Stimulated activated CD4-positive, alpha-beta T cell treated with anti-CD3 and anti-CD28 coated beads, TNF-alpha, amount 100 ng/mL, for 48 hours (primary cell): ENCODE measurements at regions not wholly inside any gene's neighbourhood (a gene's known extent, or its start where the extent isn't known, plus 50 kb on each side); places are given as distances from the start of the nearest gene placed in this dataset.

Source experiments
- DNase-seq, 3 donors: peaks; one replicate each; pipeline ENCODE4 v3.0.0-alpha.2; 2020; ENCODE audit warnings: low read depth in 3 of 3

DNA sequence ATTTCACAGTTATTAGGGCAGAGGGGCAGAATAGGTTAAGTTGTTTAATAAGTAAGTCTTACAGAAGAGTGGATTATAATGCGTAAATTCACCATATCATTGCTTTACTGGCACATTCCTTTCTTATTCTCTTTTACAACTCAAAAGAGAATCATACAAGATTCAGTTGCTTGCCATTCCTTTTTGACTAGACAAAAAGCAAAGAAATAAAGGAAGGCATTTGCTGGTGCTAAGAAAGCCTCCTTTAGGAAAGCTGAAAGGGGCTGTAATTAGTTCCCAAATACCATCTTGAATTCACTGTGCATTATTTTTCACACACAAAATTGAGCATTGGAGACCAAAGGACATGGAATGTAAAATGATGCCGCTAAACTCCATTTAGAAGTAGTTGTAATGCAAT is 499.3 kb downstream of the NXPH1 start:
- DNase-seq, result no peak

DNA sequence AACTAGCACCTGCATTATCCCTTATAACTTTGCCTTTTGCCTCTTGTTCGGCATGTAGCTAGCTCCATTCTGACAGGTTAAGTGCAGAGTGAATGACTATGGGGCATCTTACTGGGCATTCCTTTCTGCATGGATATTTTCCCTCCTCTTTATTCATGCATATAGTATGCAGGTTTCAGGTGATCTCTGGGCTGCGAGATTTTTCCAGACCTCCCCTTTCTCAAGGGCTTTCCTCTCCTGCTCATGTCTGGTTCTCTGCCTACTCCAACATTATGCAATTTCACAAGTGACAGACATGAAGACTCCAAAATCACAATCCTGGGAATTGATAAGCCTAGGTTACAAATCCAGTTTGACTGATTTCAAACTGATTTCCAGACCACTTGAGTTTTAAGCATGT is 503.8 kb downstream of the NXPH1 start:
- no peak for DNase-seq

DNA sequence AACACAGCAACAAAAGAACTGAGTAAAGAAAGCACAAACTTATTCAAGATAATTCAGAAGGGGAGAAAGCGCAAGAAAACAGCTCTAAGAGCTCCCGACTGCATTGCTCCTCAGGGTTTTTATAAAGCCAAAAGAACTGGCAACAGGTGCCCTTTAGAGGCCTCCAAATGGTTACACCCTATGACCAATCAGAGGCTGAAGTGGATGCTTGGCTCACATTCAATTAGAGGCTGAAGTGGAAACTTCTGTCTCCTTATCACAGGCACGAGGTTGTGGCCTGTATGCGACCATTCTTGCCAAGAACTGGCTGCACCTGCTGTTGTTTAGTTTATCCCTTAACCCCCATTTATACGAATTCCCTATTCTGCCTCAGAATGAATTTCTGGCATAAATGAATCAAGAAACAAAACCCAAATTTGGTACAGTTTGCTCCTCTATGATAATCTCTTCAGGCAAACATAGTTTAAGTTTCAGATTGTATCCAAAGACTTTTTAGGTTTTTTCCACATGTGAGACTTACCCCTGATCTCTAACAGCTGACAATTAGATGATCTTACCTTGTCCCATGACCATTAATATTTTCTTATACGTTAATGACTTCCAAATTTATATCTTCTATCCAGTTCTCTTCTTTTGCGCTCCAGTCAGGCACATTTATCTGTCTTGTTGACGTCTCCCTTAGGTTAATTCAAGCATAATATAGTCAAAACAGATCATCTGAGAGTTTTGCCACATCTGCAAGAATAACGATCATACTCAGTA is 504.8 kb downstream of the NXPH1 start:
- DNase-seq, result no peak

DNA sequence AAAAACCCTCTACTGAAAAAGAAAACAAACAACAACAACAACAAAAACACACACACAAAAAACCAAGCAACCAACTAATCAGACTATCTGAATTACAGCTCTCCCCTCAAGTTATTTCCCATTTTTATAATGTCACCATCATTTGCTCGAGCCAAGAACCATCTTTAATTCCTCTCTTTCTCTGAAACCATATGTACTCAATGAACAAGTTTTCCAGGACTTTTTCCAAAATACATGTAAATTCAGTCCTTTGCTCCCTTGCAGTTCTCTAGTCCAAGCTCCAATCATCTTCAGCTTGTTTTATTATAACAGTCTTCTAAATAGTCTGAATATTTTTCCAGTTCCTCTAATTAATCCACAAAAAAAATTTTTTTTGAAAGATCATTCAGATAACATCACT is 506.0 kb downstream of the NXPH1 start:
- no peak for DNase-seq

DNA sequence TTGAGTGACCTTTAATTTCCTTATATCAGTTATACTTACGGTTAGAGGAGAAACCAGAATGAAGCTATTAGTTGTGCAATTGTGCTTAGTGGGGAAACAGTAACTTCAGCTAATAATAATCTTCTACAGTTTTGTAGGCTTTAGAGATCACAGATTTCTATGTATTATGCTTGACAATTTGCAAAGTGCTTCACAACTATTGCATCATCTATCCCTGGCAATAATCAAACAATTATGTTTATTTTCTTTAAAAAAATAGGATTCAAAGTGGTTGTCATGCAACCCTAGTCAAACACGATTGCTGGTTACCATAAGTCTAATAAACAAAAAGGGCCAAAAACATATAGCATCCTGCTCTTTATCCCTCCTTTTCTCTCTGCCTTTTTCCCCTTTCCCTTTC is 530.3 kb downstream of the NXPH1 start:
- no peak for DNase-seq

DNA sequence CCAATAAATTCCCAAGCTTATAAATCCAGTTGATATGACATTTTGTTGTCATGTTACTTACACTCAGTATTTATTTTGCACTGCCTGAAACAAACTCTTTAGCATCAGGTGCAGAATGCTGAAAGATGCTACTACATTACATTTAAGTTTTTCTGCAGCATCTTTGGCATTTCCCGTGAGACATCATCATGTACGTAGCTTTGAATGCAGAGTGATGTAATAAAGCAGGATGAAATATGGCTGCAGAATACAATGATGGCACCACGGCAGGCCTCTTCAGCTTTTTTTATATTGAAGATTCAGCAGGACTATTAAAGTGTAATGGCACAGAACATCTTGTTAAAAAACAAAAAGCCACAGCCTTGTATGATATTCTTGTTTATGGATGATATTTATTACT is 531.8 kb downstream of the NXPH1 start:
- no peak for DNase-seq

DNA sequence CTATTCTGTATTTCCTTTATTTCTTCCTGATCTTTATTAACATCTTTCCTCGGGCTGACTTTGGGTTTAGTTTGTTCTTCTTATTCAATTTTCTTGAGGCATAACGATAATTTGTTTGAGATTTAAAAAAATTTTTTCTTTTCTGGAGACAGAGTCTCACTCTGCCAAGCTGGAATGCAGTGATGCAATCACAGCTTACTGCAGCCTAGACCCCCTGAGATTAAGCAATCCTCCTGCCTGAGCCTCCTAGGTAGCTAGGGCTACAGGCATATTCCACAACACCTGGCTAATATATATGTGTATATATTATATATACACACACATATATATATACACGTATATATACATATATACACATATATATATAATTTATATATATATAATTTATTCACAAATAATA is 540.2 kb downstream of the NXPH1 start:
- DNase-seq, result no peak

DNA sequence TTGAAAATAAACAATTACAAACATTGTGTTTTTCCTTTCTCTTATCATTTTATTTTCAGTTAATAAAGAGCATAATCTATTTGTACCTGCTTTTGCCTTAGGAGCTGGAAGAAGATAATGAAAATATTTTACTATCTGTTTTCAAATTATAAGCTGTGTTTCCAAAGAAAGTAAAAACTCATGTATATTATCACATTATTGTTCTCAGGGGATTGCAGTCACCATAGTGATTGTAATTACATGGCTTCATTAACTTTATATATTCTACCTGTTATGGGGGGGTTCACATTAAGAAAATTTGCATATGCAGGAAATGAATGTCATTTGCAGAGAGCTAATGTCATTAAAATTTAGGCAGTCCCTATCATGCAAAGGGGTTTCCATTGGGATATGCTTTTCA is 542.3 kb downstream of the NXPH1 start:
- DNase-seq, result no peak

DNA sequence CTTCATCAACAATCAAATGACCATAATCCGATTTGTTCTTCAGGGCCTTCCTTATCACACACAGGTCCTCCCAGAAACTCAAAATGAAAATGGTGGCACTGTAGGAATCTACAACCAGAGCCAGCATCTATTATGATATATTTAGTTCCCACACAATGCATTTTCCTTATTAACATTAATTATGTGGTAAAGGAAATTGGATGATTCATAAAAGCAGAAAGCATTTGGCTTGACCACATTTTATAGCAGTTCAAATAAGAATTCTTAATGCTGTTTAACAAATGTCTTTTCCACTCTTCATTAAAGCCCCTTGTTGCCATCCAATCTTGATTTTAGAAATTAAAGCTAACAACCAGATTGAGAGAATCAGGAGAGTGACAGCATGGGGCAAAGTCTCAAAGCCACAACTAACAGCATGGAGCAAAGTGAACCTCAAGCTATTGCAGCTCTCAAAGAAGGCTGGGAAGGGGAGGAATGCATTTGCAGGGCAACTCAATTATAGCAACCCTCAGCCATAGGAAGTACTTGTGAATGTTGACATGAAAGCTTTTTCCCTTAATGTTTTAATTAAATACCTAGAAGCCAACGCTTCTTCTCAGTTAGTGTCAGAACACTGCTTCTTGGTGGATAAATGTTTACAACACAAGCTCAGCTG is 549.1 kb downstream of the NXPH1 start:
- DNase-seq, result no peak

DNA sequence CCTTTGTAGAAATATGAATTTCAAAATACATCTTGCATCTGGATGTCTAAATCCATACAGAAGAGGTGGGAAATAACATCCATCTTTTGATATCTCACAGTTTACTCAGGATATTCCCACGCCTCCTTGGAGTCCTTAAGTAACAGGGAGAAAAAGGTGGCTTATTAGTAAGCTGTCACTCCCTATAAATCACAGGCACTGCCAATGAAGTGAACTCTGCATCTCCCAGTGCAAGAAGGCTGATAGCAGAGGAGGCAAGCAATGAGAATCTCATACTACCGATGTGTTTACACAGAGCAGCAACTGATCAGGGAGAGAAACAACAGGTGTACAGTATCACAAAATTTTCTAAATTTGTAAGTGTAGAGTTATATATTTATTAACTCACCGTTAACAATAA is 551.8 kb downstream of the NXPH1 start:
- DNase-seq, result no peak

DNA sequence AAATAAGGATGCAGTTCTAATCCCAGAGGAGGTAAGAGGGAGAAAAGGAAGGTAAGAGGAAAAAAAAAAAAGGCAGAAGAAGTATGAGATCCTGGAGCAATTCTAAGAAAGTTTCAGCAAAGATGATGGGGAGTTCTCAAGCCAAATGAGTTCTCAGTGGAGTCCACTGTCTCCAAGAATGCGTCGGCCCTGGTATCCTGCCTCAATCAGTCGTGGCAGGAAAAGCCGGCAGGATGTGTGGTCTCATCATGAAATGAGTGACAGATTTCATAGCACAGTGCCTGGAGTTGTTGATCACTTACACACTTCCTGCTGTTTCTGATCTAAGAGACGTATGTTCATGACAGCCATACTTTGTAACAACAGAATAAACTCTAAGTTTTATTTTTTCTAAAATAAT is 554.9 kb downstream of the NXPH1 start:
- DNase-seq, result no peak

DNA sequence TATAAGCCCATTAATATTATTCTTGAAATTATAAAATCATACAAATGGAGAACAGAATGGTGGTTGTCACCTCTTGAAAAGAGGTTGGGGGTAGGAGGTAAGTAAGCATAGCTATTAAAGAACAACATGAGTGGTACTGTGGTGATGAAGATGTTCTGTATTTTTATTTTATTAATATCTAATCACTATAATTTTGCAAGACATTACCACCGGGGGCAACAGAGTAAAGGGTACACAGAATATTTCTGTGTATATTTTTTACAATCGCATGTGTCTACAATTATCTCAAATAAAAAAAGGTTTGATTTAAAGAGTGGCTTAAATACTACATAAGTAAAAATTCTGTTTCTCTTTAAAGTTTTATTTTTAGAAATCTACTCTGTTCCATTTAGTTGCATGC is 557.8 kb downstream of the NXPH1 start:
- no peak for DNase-seq

DNA sequence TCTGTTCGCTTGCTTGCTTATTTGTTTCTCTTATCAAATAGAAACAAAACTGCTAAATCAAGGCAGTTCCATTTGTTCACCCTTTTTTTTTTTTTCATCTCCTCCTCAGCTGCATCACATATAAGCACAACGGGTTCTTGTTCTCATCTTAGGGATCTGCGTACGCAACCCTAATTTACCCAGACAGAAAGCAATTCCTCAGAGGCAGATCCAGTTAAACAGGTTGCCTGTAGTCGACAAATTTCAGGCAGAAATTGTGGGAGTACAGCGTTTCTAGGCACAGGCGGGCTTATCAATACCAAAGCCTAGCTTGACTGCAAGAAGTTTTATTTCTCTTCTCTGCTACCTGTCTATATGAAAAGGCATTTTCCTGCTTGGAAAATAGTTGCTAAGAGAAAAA is 565.4 kb downstream of the NXPH1 start:
- no peak for DNase-seq

DNA sequence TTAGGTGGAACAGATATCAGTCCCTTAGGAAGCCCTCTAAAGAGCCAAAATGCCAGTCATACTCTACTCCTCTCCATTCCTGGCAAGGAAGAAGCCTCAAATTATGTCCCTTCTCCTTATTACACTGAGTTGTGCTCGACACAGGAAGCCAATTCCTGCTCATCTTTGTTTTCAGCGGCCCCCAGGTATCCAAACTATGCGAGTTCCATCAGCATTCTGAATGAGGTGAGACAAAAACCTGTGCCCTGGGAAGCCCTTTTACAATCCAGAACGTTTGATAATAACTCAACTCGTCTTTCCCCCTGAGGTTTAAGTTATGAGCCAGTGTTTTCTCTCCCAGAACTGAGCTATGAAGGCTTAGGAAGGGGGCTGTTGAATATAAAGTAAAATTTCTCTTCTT is 580.5 kb downstream of the NXPH1 start:
- DNase-seq, result no peak

DNA sequence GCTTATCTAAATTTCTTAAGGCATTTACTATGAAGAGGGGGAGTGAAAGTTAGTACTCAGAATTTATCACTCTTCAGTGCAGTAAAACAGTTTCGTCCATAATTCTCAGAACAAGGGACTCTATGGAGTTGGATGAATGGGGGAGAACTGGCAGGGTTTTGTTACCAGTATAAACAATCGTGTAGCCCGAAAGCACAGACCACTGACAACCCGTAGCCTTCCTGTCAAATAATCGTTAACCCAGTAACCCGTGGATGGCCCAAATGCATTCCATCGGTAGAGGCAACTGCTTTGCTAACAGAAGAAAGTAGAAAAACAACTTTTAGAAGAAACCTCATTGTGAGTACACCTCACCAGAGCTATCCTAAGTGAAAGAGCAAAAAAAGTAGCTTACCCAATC is 583.9 kb downstream of the NXPH1 start:
- no peak for DNase-seq

DNA sequence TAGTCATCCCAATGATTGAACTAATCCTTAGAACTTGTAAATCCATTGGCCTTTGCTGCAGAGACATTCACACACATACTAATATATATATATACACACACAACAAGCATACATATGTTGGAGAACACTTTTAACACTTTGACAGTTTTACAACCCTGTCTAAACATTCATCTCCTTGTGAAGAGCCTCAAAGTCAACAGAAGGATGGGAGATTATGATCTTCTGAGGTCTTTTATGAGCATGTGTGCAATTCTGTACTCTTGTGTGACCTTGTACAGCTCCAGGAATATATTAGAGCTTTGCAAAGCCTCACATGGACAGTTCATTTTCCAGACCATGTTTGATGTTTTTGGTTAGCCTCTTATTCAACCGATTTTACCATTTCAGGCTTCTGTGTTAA is 589.0 kb downstream of the NXPH1 start:
- DNase-seq, result no peak

DNA sequence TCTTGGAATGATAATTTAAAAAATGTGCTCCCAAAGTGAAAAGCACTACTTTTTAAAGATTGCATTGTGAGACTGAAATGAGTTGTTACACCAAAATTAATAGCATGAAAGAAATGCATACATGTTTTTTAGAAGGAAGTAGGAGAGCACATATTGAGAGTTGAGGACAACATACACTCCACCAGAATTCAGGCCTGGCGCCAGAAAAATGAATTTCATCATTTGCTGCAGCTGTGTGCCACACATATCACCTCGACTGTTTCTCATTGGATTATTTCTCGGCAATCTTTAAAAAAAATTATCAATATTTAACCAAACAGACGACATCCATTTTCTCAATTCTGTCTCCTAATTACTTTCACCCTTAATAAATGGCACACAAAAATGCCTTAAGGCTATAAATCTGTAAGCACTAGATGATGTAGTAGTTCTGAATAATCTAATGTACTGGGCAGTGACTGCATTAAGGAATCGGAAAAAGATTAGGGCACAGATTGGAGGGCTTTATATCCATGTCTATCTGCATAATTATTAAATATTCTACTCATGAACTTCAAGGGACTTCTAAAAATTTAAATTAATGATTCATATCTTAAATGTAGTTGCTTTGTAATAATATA is 590.4 kb downstream of the NXPH1 start:
- DNase-seq, result no peak

DNA sequence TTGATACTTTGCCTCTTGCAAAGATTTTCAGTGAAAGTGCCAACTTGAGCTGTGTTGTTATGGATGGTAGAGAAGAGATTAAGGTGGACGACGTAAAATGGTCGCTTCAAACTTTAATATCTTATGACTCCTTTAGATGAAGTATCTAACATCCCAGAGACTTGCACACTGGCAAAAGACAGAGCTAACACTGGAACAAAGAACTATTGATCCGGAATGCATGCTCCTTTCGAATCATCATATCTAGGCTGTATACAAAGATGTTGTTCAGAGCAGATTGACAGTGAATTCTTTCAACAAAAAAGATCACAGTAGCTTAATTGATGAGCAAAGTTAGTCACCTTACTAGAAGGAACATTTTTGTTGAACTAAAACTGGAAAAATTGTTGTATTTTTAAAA is 592.7 kb downstream of the NXPH1 start:
- DNase-seq, result no peak

DNA sequence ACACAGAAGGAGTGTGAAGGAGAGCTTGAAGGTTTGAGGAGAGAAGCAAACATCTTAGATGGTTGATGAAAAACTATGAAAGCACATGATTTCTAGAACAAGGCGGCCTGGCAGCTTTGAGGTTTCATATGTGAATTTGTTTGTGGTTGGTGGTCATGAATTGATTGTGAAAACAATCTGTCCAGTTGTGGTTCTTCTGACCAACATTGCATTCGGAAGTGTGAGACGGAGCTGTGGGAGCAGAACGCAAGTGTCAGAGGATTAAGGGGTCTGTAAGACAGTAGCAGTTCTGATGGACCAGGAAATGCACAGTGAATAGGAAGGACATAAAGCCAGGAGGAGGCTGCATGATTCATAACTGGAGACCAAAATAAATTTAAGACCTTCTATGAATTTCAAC is 594.6 kb downstream of the NXPH1 start:
- DNase-seq, result no peak

DNA sequence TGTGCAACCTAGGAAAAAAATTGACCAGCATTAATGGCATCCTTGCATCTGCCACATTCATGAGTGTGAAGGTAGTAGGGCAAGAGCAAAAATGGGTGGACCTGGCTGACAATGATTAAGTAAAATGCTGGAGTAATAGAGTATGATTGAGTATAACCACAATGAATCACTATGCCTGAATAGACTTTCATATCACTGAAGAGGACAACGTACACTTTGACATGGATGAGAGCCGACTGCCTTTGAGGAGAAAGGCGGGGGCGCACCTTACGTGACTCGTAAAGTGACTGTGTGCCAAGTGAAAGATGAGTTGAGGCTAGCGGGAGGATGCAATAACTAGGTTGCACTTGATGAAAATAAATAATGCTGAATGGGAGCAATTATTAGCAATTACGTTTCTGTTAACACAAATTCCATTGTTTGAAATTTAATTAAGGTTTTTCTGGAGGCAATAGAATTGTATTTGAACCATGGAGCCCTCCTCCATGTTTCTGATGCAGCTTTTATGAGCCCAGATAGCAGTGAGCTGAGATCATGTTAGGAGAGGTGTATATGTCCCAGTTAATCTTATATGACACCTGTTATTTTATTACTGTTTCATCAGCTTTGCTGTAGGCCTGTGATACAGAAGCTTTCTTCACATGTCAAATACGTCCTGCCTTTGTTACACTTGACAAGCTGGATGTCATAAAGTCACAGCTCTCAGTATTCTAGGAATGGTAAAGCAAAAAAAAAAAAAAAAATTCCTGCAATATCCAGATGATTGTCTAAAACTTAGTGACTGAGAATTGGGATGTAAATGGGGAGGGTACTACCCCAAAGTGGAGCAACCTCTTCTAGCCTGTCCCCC is 596.5 kb downstream of the NXPH1 start:
- DNase-seq, result no peak

DNA sequence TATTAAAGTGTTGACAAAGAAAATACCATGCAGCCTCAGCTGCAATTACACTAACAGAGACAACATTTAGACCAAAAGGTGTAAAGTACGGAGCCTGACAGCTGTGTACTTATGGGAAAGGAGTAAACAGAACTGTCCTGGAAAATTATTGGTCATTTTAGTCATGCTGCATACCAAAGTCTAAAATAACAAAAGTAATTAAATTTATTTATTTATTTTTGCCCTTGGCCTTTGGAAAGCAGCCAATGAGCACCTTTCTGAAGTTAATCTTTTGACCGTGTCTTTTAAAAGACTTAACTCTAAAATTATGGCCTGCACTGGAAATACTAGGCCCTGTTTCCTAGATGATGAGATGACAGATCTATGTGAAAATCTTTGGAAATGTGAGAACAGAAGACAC is 597.6 kb downstream of the NXPH1 start:
- no peak for DNase-seq

DNA sequence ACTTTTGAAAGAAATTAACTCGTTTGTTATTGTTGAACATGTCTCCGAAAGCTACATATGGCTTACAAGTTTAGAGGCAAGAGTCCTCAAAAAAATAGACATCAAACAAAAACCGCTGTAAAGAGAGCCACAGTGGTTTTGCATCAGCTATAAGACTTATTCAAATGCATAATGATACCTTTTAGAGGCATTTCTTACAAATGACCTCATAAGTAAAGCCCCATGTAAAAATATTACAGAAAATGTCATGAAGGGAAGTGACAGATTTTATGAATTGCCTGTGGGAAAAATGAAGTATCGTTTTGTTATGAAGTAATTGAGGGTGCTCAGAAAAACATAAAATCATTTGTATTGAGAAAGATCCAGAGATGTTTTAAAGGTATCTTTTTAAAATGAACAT is 598.0 kb downstream of the NXPH1 start:
- no peak for DNase-seq
